AG04450 (cell line): ENCODE measurements at regions not wholly inside any gene's neighbourhood (a gene's known extent, or its start where the extent isn't known, plus 50 kb on each side); places are given as distances from the start of the nearest gene placed in this dataset.

Experiments
- CTCF ChIA-PET: fragments of 300-600, 350-600 bp; formaldehyde crosslinking; extraction: SDS; loops from one replicate; lab custom pipeline; 2022; ENCODE audit warnings: antibody characterized with exemption, inconsistent platforms; lab: Charles Lee
- POLR2A ChIA-PET: fragments of 350-600 bp; formaldehyde crosslinking; extraction: SDS; loops from one replicate; lab custom pipeline; 2021; ENCODE audit warnings: antibody characterized with exemption, inconsistent platforms; lab: Yijun Ruan, JAX
- DNase-seq: peaks from one replicate; pipeline ENCODE4 v3.0.0-alpha.2; 2011; ENCODE audit warnings: low read depth, low spot score
- H3K27ac ChIP-seq: one replicate; pipeline ENCODE4 v1.5.1; 2012; ENCODE audit warnings: low read depth, low read length, control low read depth
- H3K27me3 ChIP-seq: one replicate; pipeline ENCODE4 v1.6.0; 2012; ENCODE audit warnings: low read length; ENCODE audit not compliant: control insufficient read depth, insufficient read depth
- H3K4me3 ChIP-seq: 2 replicates; pipeline ENCODE4 v1.5.1; 2011; ENCODE audit warnings: mild to moderate bottlenecking, low read depth, low read length, control low read depth
- H3K9me3 ChIP-seq: 2 replicates; pipeline ENCODE4 v1.5.1; 2012; ENCODE audit warnings: low read length; ENCODE audit not compliant: control insufficient read depth, insufficient read depth
- CTCF ChIP-seq: IDR thresholded peaks from 2 replicates; pipeline ENCODE4 v1.5.1; 2011; ENCODE audit warnings: low read depth, low read length, control low read depth, inconsistent platforms

DNA sequence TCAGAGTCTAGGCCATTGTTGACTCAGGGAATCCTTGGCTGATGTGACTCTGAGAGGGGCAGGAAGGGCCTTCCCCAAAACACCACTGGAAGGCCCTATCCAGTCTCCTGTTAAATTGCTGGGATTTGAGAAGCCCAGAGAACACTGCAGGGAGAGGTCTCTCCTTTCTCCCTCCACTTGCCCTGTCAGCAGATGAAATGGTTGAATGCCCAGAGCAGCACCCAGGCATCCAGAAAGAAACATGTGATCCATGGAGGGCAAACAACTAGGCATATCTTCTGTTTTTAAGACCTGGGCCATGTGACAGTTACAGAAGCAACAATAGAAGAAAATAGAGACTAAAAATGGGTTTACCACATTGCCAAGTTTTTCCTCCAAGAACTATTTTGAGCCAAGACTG lies 291.1 kb downstream of the QDPR start:
- H3K9me3 ChIP-seq: no peaks in the 10 kb centered on the region
- ChIA-PET CTCF (no interaction called here), POLR2A (no interaction called here)
- H3K27me3 ChIP-seq: no peaks in the 10 kb centered on the region
- TF ChIP-seq CTCF: no peak
- no peak overlapping the region for H3K27ac ChIP-seq
- DNase-seq: no peak
- H3K4me3 ChIP-seq: no peak overlapping the region

GRCh38 chr4:17218786-17219185 lies 293.1 kb downstream of the QDPR start:
- Histone ChIP-seq H3K27ac (no peak overlapping the region), H3K9me3 (peaks cover 9% of the 10 kb centered on the region), H3K27me3 (no peaks in the 10 kb centered on the region), H3K4me3 (no peak overlapping the region)
- ChIA-PET CTCF (no interaction called here), POLR2A (no interaction called here)
- no peak for DNase-seq
- TF ChIP-seq CTCF: no peak

- DNase-seq: no peak
- Histone ChIP-seq H3K27ac (no peak overlapping the region), H3K4me3 (no peak overlapping the region), H3K27me3 (no peaks in the 10 kb centered on the region), H3K9me3 (peaks cover 2% of the 10 kb centered on the region)
- POLR2A ChIA-PET: no interaction called here
- CTCF ChIA-PET: no interaction called here
- no peak for TF ChIP-seq CTCF
These were observed 304.8 kb downstream of the QDPR start for GRCh38 chr4:17206829-17207801.

DNA sequence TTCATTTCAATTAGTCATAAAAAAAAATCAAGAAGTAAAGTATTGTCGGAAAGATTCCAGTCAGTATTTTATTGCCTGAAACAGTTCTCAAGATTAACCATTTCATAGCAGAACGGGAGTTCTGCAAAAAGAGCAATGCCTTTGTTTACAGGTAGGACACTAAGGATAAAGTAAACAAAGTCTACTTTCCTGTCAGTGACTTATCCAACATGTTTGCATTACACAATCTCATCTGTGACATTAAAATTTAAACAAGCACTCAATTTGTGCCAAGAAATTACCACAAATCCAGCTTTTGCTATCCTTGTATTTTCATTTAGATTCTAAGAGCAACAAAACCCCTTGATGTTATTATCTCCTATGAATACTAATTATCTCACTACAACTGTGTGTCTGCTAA lies 306.5 kb upstream of the LDB2 start:
- H3K27me3 ChIP-seq: no peaks in the 10 kb centered on the region
- peaks cover 2% of the 10 kb centered on the region; the same call in 1 of the 2 replicates for H3K9me3 ChIP-seq
- no peak overlapping the region for H3K27ac ChIP-seq
- POLR2A ChIA-PET: interaction anchor here (0.7 kb wide), 1 partner anchor 11 kb away, joined by 3 read pairs; no protein-coding TSS in a partner anchor
- no peak for DNase-seq
- no peak overlapping the region for H3K4me3 ChIP-seq
- TF ChIP-seq CTCF: no peak
- CTCF ChIA-PET: no interaction called here

GRCh38 chr4:17203797-17204196 lies 305.4 kb upstream of the LDB2 start:
- Histone ChIP-seq H3K27ac (no peak overlapping the region), H3K4me3 (no peak overlapping the region), H3K27me3 (no peaks in the 10 kb centered on the region), H3K9me3 (peaks cover 2% of the 10 kb centered on the region; the same call in 1 of the 2 replicates)
- ChIA-PET CTCF (no interaction called here), POLR2A (no interaction called here)
- no peak for TF ChIP-seq CTCF
- no peak for DNase-seq
